ENCODE measurements at regions not wholly inside any gene's neighbourhood (a gene's known extent, or its start where the extent isn't known, plus 50 kb on each side); places are given as distances from the start of the nearest gene placed in this dataset.
"Not testable (repeated sequence)": the region's sequence is repeated elsewhere in the genome, so short reads cannot be mapped to it uniquely, and the experiment has no call there.

GRCh38 chrX:90524383-90524968 lies 602.8 kb downstream of the TGIF2LX start:
- not testable (repeated sequence) for H3K4me3 ChIP-seq (ENCODE audit: severe bottlenecking); H3K36me3 ChIP-seq (ENCODE audit: low read depth); H3K4me1 ChIP-seq (ENCODE audit: insufficient read depth, poor library complexity, severe bottlenecking); ATAC-seq (ENCODE audit: low read depth); H3K27ac ChIP-seq (ENCODE audit: poor library complexity, severe bottlenecking); H3K27me3 ChIP-seq (ENCODE audit: insufficient read depth, poor library complexity, severe bottlenecking); H3K9me3 ChIP-seq (ENCODE audit: severe bottlenecking); DNase-seq (ENCODE audit: low spot score)

Measured in RWPE2 (cell line).